Left lung (tissue), 4 donors: ENCODE measurements at regions not wholly inside any gene's neighbourhood (a gene's known extent, or its start where the extent isn't known, plus 50 kb on each side); places are given as distances from the start of the nearest gene placed in this dataset.

Source experiments
- ATAC-seq: fragments of 200-7000 bp; cut with Tn5 transposase; one replicate; pipeline ENCODE4 v1.9.1; 2020; ENCODE audit warnings: moderate library complexity
- DNase-seq, 4 donors: peaks; one replicate each; pipeline ENCODE4 v3.0.0-alpha.2; 2013 to 2020
- H3K27ac ChIP-seq, 2 donors: fragments of 200-600 bp; sonication (generic) in 1 of 2; one replicate each; pipeline versions ENCODE4 v1.5.0 to v1.8.0; 2020 to 2021
- H3K27me3 ChIP-seq, 2 donors: fragments of 200-600 bp; sonication (generic) in 1 of 2; one replicate each; pipeline versions ENCODE4 v1.5.0 to v1.8.0; 2020 to 2021
- H3K36me3 ChIP-seq, 2 donors: fragments of 200-600 bp; sonication (generic) in 1 of 2; one replicate each; pipeline versions ENCODE4 v1.5.0 to v1.8.0; 2020 to 2021
- H3K4me1 ChIP-seq, 2 donors: fragments of 200-600 bp; one replicate each; pipeline ENCODE4 v1.8.0; 2021
- H3K4me3 ChIP-seq, 2 donors: fragments of 200-600 bp; sonication (generic) in 1 of 2; one replicate each; pipeline versions ENCODE4 v1.5.0 to v1.8.0; 2020 to 2021; ENCODE audit warnings: mild to moderate bottlenecking in 1 of 2
- H3K9me3 ChIP-seq, 2 donors: fragments of 200-600 bp; sonication (generic) in 1 of 2; one replicate each; pipeline versions ENCODE4 v1.5.0 to v1.8.0; 2020 to 2021
- CTCF ChIP-seq, 2 donors: fragments of 200-600 bp; sonication (generic) in 1 of 2; IDR thresholded peaks; one replicate each; pipeline versions ENCODE4 v1.5.0 to v1.8.0; 2021; ENCODE audit warnings: antibody characterized with exemption in 2 of 2
- intact Hi-C, 2 donors: fragments of 100-400 bp; cut with DNase I; formaldehyde crosslinking; loops; one replicate each; pipeline versions ENCODE4 v1.11.2 to v1.14.2; 2022
- donor health status: DM: no; HTN: yes; CAD: no.
- donor health status: DM: no; HTN: no; CAD: no.

- H3K27me3 ChIP-seq: no peaks in the 10 kb centered on the region
- intact Hi-C loops: no loop called here
- no peak overlapping the region for H3K27ac ChIP-seq
- ATAC-seq (no peak), DNase-seq (no peak)
- no peak overlapping the region for H3K4me3 ChIP-seq
- H3K4me1 ChIP-seq: no peaks in the 10 kb centered on the region
- no peak for TF ChIP-seq CTCF (IDR thresholded peaks at IDR 0.05)
- H3K36me3 ChIP-seq: no peaks in the 10 kb centered on the region
- H3K9me3 ChIP-seq: peaks cover 0 to 66% of the 10 kb centered on the region in 2 donors
Observed at GRCh38 chr19:20413705-20414104, 151.9 kb downstream of the ZNF737 start.

- H3K4me1 ChIP-seq: no peaks in the 10 kb centered on the region
- peaks cover 0 to 63% of the 10 kb centered on the region in 2 donors for H3K9me3 ChIP-seq
- DNase-seq (no peak), ATAC-seq (no peak)
- no peak for TF ChIP-seq CTCF (IDR thresholded peaks at IDR 0.05)
- H3K4me3 ChIP-seq: no peak overlapping the region
- H3K27ac ChIP-seq: no peak overlapping the region
- intact Hi-C loops: no loop called here
- no peaks in the 10 kb centered on the region for H3K36me3 ChIP-seq
- no peaks in the 10 kb centered on the region for H3K27me3 ChIP-seq
Observed at GRCh38 chr19:20412846-20413245, 152.7 kb downstream of the ZNF737 start.

GRCh38 chr19:20397292-20397691 lies 168.3 kb downstream of the ZNF737 start:
- H3K27me3 ChIP-seq: no peaks in the 10 kb centered on the region
- DNase-seq (no peak), ATAC-seq (no peak)
- no peaks in the 10 kb centered on the region for H3K4me1 ChIP-seq
- H3K9me3 ChIP-seq: peaks cover 3 to 99% of the 10 kb centered on the region in 2 donors
- H3K36me3 ChIP-seq: peaks cover 0 to 25% of the 10 kb centered on the region in 2 donors
- no peak overlapping the region for H3K4me3 ChIP-seq
- intact Hi-C loops: no loop called here
- H3K27ac ChIP-seq: no peak overlapping the region
- no peak for TF ChIP-seq CTCF (IDR thresholded peaks at IDR 0.05)

- intact Hi-C loops: no loop called here
Observed at GRCh38 chr19:20388706-20389225, 176.8 kb downstream of the ZNF737 start.

GRCh38 chr19:20385061-20385460 lies 180.5 kb downstream of the ZNF737 start:
- DNase-seq (no peak), ATAC-seq (no peak)
- H3K4me1 ChIP-seq: no peaks in the 10 kb centered on the region
- no peaks in the 10 kb centered on the region for H3K27me3 ChIP-seq
- intact Hi-C loops: no loop called here
- TF ChIP-seq CTCF (IDR thresholded peaks at IDR 0.05): no peak
- no peak overlapping the region for H3K4me3 ChIP-seq
- peaks cover 0 to 91% of the 10 kb centered on the region in 2 donors for H3K9me3 ChIP-seq
- H3K36me3 ChIP-seq: no peaks in the 10 kb centered on the region
- no peak overlapping the region for H3K27ac ChIP-seq

More at GRCh38 chr19:20388706-20389225, 176.8 kb downstream of the ZNF737 start:
- ATAC-seq (no peak), DNase-seq (peak in 1 of 4 donors; percentile 10)
- peaks cover 0 to 95% of the 10 kb centered on the region in 2 donors for H3K9me3 ChIP-seq
- no peaks in the 10 kb centered on the region for H3K36me3 ChIP-seq
- H3K4me1 ChIP-seq: no peaks in the 10 kb centered on the region
- no peak for TF ChIP-seq CTCF (IDR thresholded peaks at IDR 0.05)
- H3K4me3 ChIP-seq: no peak overlapping the region
- H3K27me3 ChIP-seq: no peaks in the 10 kb centered on the region
- no peak overlapping the region for H3K27ac ChIP-seq
